Mesothelial cell of epicardium (in vitro differentiated cells): ENCODE measurements at regions not wholly inside any gene's neighbourhood (a gene's known extent, or its start where the extent isn't known, plus 50 kb on each side); places are given as distances from the start of the nearest gene placed in this dataset.
A peak's percentile ranks its signal among the peaks of the same experiment; 100 is the strongest.

Experiments used
- DNase-seq, 2 experiments: peaks; one replicate each; pipeline ENCODE4 v3.0.0; 2021; ENCODE audit warnings: low spot score in 2 of 2; ENCODE audit not compliant: unreplicated experiment in 2 of 2
- H3K27ac Mint-ChIP-seq: 2 replicates; pipeline ENCODE4 v1.8.0; 2021; ENCODE audit warnings: mixed read lengths
- H3K27me3 Mint-ChIP-seq: 2 replicates; pipeline ENCODE4 v1.8.0; 2021; ENCODE audit warnings: low read depth, mixed read lengths
- H3K36me3 Mint-ChIP-seq: 2 replicates; pipeline ENCODE4 v1.8.0; 2021; ENCODE audit warnings: mixed read lengths
- H3K4me1 Mint-ChIP-seq: 2 replicates; pipeline ENCODE4 v1.8.0; 2021; ENCODE audit warnings: mixed read lengths
- H3K4me3 Mint-ChIP-seq: 2 replicates; pipeline ENCODE4 v1.8.0; 2021; ENCODE audit warnings: mild to moderate bottlenecking, moderate library complexity, mixed read lengths
- H3K9me3 Mint-ChIP-seq: 2 replicates; pipeline ENCODE4 v1.8.0; 2021; ENCODE audit warnings: mixed read lengths
- CTCF ChIP-seq: fragments of 200-600 bp; sonication (generic); IDR thresholded peaks from one replicate; pipeline ENCODE4 v1.5.0; 2021; ENCODE audit warnings: antibody characterized with exemption; ENCODE audit not compliant: unreplicated experiment

GRCh38 chr6:79413562-79414002 lies 123.6 kb downstream of the LCA5 start:
- Mint-ChIP-seq H3K36me3 (no peaks in the 10 kb centered on the region), H3K4me3 (no peak overlapping the region), H3K4me1 (peaks cover 24% of the 10 kb centered on the region), H3K27me3 (no peaks in the 10 kb centered on the region), H3K27ac (peak overlapping the region; percentile 63), H3K9me3 (no peaks in the 10 kb centered on the region)
- TF ChIP-seq CTCF, result no peak
- no peak for DNase-seq

- Mint-ChIP-seq H3K27me3 (no peaks in the 10 kb centered on the region), H3K4me1 (peaks cover 10% of the 10 kb centered on the region), H3K4me3 (no peak overlapping the region), H3K9me3 (no peaks in the 10 kb centered on the region), H3K27ac (no peak overlapping the region), H3K36me3 (no peaks in the 10 kb centered on the region)
- no peak for DNase-seq
- TF ChIP-seq CTCF, result no peak
Observed at GRCh38 chr6:79410806-79411205, 126.4 kb downstream of the LCA5 start.

GRCh38 chr6:79408256-79408974 lies 128.8 kb downstream of the LCA5 start:
- no peak for DNase-seq
- Mint-ChIP-seq H3K27ac (no peak overlapping the region), H3K36me3 (no peaks in the 10 kb centered on the region), H3K4me3 (no peak overlapping the region), H3K27me3 (no peaks in the 10 kb centered on the region), H3K4me1 (peaks cover 4% of the 10 kb centered on the region), H3K9me3 (peaks cover 4% of the 10 kb centered on the region)
- TF ChIP-seq CTCF, result no peak

GRCh38 chr6:79404677-79405076 lies 132.6 kb downstream of the LCA5 start:
- Mint-ChIP-seq H3K27ac (no peak overlapping the region), H3K9me3 (peaks cover 4% of the 10 kb centered on the region), H3K4me1 (no peaks in the 10 kb centered on the region), H3K27me3 (no peaks in the 10 kb centered on the region), H3K36me3 (no peaks in the 10 kb centered on the region), H3K4me3 (no peak overlapping the region)
- no peak for TF ChIP-seq CTCF
- no peak for DNase-seq

- no peak overlapping the region for H3K4me3 Mint-ChIP-seq
- H3K9me3 Mint-ChIP-seq, result peaks cover 4% of the 10 kb centered on the region
- TF ChIP-seq CTCF, result no peak
- no peaks in the 10 kb centered on the region for H3K4me1 Mint-ChIP-seq
- no peak for DNase-seq
- no peaks in the 10 kb centered on the region for H3K36me3 Mint-ChIP-seq
- no peak overlapping the region for H3K27ac Mint-ChIP-seq
- H3K27me3 Mint-ChIP-seq, result no peaks in the 10 kb centered on the region
Observed at GRCh38 chr6:79404261-79404660, 133.0 kb downstream of the LCA5 start.
